GM18505 (cell line): ENCODE measurements at regions not wholly inside any gene's neighbourhood (a gene's known extent, or its start where the extent isn't known, plus 50 kb on each side); places are given as distances from the start of the nearest gene placed in this dataset.
"Not testable (repeated sequence)": the region's sequence is repeated elsewhere in the genome, so short reads cannot be mapped to it uniquely, and the experiment has no call there.

Experiments used
- ATAC-seq: cut with Tn5 transposase; IDR thresholded peaks from one replicate; pipeline ENCODE4 v1.9.1; 2021; ENCODE audit not compliant: unreplicated experiment
- POLR2A ChIP-seq: IDR thresholded peaks from 4 replicates; pipeline ENCODE4 v1.6.1; 2011; ENCODE audit warnings: borderline replicate concordance; ENCODE audit not compliant: insufficient read depth, insufficient read length; ENCODE audit errors: extremely low read depth

DNA sequence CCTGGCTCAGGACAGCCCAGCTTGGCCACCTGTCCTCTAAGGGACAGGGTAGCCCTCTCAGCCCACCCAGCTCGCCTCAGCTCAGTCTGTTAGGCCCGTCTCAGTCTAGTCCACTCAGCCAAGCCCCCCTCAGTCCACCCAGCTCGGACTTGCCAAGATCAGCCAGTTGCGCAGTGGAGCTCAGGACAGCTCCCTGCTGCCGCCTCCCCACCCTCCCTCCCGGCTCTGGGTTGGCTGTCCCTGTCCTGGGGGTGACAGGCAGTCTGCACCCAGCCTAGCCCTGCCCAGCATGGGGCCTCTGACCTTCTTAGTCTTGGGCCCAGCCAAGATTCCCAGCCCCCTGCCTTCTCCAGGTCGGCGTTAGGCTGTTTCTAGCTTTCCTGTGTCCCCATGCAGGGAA, 196.9 kb downstream of the TMEM121 start:
- not testable (repeated sequence) for ATAC-seq

DNA sequence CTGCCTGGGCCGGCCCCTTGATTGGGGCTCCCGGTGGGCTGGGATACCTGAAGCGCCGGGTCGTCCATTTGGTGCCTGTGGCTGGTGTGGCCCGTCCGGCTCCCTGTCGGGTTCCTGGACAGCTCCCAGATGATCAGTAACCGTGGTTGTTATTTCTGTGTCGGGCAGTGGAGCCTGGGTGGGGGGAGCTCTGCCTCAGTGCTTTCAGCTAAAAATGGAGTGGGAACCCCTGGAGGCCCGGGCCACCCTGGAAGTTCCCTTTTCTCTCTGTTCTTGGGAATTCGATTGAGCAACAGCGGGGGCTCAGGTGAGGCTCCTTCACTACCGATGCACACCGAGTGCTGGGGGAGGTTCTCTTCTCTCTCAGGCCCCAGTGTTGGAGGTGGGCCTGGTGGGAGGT, 197.4 kb downstream of the TMEM121 start:
- ATAC-seq: not testable (repeated sequence)

DNA sequence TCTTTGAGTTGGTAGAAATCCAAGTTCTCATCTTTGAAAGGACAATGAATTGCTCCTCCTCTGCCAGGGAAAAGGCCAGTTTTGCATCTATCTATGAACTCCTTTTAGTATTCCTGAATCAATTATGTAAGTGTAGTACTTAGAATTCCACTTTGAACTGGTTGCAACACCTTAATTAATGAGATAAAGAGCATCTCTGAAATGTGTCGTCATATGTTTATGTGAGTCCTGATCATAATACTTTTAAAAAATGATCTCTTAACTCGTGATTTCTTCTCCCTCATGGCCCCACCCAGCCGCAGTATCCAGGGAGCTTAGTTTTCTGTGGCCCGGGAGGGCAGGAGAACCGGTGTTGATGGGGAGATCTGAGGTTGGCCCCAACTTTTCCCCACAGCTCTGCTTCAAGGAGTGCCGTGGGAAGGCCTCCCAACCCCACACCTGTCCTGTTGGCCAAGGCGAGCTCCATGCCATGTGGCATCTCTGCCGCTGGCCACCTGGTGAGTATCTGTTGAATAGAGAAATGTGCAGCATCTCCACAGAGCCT, 203.5 kb downstream of the TMEM121 start:
- ATAC-seq: not testable (repeated sequence)

DNA sequence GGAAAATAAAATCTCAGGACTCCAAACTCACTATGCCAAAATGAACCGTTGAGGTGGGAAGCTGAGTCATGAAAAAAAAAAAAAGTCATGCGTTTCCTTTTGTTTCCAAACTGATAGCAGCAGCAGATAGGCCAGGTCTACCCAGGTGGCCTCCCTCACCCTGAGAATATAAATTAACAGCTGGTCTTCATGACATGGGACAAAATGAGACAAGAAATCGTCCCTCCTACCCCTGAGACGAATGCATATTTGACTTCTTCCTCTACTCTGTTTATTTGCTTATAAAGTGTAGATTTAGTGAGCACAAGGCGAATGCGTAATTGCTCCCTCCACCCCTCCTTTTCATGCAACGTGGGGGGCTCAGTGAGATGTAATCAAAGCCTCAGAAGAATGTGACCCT, 204.3 kb downstream of the TMEM121 start:
- ATAC-seq: not testable (repeated sequence)

DNA sequence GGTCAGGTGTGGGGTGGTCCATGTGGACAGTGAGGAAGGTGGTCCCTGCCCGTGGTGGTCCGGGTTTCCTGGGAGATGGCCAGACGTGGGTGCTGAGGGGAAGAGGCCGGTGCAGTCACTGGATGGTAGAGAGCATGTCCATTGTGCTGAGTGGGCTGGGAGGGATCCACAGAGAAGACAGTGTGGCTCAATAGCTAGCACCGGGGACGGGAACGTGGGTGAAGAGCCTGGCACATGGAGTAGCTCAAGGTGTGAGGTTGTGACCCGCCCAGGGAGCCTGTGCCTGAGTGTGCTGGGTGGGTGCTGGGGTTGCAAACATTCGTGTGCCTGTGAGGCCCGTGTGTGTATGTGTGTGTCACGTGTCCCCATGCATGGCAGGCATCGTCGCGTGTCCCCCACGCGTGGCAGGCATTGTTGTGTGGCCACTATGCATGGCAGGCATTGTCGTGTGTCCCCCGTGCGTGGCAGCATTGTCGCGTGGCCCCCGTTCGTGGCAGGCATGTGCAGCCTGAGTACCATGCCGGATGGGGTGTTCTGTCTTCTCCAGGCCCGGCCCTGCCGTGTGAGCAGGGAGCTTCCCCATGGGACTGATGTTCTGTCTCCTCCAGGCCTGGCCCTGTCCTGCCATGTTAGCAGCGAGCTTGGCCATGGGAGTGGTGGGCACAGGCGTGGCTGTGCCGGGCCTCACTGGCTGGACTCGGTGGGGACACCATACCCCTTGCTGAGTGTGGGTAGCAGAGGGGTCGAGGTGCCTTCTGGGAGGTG, 205.0 kb downstream of the TMEM121 start:
- ATAC-seq: not testable (repeated sequence)

DNA sequence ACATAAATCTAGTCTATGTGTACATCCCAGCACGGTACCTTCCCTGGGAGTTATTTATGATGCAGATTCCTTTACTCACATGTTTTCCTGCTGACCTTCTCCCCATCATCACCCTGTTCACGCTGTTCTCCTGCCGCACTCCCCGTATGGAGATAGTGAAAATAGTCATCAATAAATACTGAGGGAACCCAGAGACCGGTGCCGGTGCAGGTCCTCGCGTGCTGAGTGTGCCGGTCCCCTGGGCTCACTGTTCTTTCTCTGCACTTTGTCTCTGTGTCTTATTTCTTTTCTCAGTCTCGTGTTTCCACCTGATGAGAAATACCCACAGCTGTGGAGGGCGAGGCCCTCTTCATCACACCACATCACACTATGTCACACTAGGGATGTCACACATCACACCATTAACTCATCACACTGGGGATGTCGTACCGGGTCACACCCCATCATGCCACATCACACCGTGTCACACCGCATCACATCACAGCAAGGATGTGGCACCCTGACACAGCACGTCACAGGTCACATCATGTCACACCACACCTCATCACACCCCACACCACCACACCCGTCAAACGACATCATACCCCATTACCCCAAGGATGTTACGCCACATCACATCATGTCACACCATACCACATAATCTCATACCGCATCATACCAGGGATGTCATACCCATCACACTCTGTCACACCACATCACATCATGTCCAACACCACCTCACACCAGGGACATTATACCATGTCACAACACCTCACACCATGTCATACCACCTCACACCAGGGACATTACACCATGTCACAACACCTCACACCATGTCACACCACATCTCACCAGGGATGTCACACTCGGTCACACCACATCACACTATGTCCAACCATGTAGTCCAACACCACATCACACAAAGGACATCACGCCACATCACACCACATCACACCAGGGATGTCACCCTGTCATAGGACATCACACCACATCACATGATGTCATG, 207.0 kb downstream of the TMEM121 start:
- ATAC-seq: no peak
- TF ChIP-seq POLR2A: no peak

DNA sequence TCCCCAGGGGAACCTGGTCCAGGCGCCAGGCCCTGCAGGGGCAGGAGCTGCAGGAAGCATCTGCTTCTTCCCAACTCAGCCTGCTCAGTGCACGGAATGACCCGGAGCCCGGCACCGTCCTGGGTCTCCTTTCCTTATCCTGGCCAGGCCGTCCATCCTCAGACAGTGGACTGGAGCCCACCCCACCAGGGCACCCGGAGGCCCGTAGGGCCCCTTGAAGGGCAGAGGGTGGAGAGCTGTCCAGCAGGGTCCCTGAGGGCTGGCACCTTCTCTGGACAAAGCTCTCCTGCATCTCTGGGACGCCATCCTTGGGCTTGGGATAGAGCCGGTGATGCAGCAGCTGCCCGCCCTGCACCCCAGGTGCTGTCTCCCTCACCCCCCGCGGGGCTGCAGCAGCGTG, 207.9 kb downstream of the TMEM121 start:
- not testable (repeated sequence) for ATAC-seq

DNA sequence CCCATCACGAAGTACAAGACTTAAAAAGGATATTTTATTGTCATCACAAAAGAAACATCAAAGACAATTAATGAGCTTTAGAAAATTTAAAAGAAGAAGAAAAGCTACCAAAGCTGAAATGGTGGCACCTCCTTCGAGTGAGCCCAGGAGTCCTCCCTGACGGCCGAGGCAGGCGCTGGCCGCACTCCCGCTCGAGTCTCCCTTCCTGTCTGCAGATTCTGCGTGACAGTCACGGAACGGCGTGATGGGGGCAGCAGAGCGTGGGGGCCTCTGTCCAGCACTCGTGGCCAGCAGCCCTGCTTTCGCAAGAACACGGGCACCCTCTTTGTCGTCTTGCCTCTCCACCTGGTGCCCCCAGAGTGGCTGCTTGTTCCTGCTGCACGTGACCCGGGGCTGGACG, 209.9 kb downstream of the TMEM121 start:
- not testable (repeated sequence) for ATAC-seq

DNA sequence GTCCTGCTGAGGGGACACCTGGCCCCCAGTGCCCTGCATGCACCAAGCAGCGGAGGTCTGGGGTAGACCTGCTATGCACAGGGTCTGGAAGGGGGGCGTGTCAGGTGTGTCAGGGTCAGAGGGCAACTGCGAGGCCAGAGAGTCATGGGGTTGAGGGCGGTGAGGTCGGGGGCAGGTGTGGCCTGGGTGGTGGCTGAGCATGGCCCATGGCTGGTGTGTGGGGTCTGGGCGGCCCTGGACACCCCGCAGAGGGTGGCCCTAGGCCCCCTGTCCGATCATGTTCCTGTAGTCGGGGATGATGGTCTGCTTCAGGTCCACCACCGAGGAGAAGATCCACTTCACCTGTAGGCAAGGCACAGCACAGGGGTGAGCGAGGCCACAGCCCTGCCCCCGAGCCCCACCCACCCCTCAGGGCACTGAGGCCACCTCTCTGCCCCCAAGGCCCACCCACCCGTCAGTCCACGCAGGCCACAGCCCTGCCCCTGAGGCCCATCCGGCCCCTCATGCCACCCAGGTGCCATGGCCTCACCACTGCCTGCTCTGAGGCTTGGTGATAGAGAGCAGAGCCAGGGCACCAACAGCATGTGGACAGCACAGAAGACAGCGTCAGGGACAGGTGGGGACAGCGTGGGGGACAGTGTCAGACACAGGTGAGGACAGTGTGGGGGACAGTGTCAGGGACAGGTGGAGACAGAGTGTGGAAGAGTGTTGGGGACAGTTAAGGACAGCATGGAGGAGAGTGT, 211.3 kb downstream of the TMEM121 start:
- TF ChIP-seq POLR2A: no peak
- no peak for ATAC-seq

DNA sequence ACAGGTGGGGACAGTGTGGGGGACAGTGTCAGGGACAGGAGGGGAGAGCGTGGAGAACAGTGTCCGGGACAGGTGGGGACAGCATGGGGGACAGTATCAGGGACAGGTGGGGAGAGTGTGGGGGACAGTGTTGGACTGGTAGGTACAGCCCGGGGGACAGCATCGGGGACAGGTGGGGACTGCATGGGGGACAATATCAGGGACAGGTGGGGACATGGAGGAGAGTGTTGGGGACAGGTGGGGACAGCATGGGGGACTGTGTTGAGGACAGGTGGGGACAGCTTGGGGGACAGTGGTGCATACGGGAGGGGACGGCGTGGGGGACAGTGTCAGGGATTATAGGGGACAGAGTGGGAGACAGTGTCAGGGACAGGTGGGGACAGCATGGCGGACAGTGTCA, 212.3 kb downstream of the TMEM121 start:
- peak; percentile 55 for TF ChIP-seq POLR2A
- ATAC-seq: no peak

DNA sequence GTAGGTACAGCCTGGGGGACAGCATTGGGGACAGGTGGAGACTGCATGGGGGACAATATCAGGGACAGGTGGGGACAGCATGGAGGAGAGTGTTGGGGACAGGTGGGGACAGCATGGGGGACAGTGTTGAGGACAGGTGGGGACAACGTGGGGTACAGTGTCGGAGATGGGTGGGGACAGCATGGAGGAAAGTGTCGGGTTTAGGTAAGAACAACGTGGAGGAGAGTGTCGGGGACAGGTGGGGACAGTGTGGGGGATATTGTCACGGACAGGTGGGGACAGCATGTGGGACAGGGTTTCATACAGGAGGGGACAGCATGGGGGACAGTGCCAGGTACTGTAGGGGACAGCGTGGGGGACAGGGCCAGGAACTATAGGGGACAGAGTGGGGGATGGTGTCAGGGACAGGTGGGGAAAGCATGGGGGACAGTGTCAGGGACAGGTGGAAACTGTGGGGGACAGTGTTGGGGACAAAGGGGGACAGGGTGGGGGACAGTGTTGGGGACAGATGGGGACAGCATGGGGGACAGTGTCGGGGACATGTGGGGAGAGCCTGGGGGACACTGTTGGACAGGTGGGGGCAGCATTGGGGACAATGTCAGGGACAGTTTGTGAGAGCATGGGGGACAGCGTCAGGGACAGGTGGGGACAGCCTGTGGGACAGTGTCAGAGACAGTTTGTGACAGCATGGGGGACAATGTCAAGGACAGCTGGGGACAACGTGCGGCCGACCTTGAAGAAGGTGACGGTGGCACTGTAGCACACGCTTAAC, 213.1 kb downstream of the TMEM121 start:
- no peak for ATAC-seq
- no peak for TF ChIP-seq POLR2A

DNA sequence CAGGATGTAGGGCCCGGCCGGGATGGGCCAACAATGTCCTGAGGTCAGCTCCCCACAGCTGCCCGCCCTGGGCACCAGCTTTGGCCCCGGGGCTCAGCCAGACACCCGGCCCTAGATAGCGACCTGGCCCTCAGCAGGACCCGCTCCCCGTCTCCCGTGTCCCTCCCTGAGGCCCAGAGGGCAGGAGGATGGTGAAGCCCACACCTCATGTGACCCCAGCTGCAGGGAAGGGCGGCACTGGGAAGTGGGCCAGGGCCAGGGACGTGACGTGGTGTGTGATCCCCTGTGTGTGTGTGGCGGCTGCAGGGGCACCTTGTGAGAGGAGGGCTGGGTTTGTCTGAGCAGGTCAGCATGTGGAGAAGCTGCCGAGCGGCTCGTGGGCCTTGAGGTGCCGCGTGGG, 213.9 kb downstream of the TMEM121 start:
- not testable (repeated sequence) for ATAC-seq

DNA sequence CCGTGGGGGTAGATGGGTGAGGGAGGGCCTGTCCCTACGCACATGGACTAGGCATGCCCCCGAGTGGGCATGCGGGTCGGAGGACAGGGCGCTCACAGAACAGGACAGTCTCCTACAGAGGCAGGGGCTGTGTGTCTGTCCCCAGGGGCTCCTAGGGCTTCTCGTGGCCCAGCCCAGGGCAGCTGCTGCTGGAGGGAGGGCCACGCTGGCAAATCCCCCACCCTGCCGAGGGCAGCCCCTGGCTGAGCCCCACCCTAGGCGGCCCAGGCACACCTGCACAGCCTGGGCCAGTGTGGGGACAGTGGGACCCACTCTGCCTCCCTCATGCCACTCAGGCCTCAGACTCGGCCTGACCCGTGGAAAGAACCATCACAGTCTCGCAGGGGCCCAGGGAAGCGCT, 214.6 kb downstream of the TMEM121 start:
- ATAC-seq: not testable (repeated sequence)
- TF ChIP-seq POLR2A: peak; percentile 29
